ENCODE measurements at regions not wholly inside any gene's neighbourhood (a gene's known extent, or its start where the extent isn't known, plus 50 kb on each side); places are given as distances from the start of the nearest gene placed in this dataset.

DNA sequence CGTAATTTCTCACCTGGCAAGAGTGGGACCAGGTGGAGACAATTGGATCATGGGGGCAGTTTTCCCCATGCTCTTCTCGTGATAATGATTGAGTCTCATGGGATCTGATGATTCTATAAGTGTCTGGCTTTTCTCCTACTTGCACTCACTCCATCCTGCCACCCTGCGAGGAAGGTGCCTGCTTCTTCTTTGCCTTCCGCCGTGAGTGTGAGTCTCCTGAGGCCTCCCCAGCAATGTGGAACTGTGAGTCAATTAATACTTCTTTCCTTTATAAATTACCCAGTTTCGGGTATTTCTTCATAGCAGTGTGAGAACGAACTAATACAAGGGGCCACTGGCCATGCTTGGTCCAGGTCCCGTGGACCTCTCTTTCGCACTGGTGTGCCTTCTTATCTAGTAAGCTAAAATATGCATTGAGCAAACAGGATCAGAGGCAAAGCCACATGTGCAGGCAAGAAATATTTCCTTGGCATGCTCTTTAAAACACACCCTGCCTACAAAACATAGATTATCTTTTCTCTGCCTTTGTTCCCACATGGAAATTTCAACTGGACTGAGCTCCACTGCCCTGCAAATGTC is 821.1 kb downstream of the TRIB2 start:
- Mint-ChIP-seq H3K36me3 (ENCODE audit: insufficient read depth in 1 of 3, low read depth in 3 of 3) (no peaks in the 10 kb centered on the region), H3K4me1 (no peaks in the 10 kb centered on the region), H3K4me3 (no peak overlapping the region), H3K27ac (no peak overlapping the region), H3K9me3 (peaks cover 0 to 2% of the 10 kb centered on the region in 2 experiments; a peak in 2 of 5 replicates), H3K27me3 (ENCODE audit: low read depth) (no peaks in the 10 kb centered on the region)
- DNase-seq: no peak
- Histone ChIP-seq H2AFZ (ENCODE audit: low read length) (no peak overlapping the region), H4K20me1 (ENCODE audit: control insufficient read depth, insufficient read depth, insufficient read length) (no peaks in the 10 kb centered on the region), H2BK20ac (ENCODE audit: low read depth, low read length, poor library complexity, severe bottlenecking) (no peak overlapping the region), H2BK5ac (ENCODE audit: insufficient read length, low read length) (no peak overlapping the region), H3K79me1 (ENCODE audit: insufficient read depth, low read depth, low read length, poor library complexity, severe bottlenecking) (no peaks in the 10 kb centered on the region), H3K23me2 (ENCODE audit: insufficient read length, low read depth, low read length, poor library complexity, severe bottlenecking) (no peaks in the 10 kb centered on the region), H3K9me3 (ENCODE audit: control insufficient read depth, low read depth, low read length) (no peaks in the 10 kb centered on the region), H3K4me1 (ENCODE audit: insufficient read depth, low read length) (no peaks in the 10 kb centered on the region), H4K5ac (ENCODE audit: insufficient read length, low read depth, low read length) (no peak overlapping the region), H2BK120ac (ENCODE audit: low read depth, low read length, poor library complexity, severe bottlenecking) (no peak overlapping the region), H3K27ac (ENCODE audit: insufficient read length, low read depth, low read length) (no peak overlapping the region), H4K91ac (ENCODE audit: insufficient read length, low read depth, low read length) (no peak overlapping the region), H2AK5ac (ENCODE audit: insufficient read length, low read length) (no peak overlapping the region), H3K4ac (ENCODE audit: low read depth, low read length) (no peak overlapping the region), H4K8ac (replicated peaks; ENCODE audit: insufficient read length, low read depth, low read length) (no peak overlapping the region), H3K14ac (ENCODE audit: insufficient read depth, low read length) (no peak overlapping the region), H3K56ac (ENCODE audit: insufficient read length, low read depth, low read length) (no peak overlapping the region), H3K79me2 (ENCODE audit: insufficient read depth, low read length) (no peaks in the 10 kb centered on the region), H3K4me2 (ENCODE audit: insufficient read depth, insufficient read length, low read length) (no peak overlapping the region), H3T11ph (ENCODE audit: low read length) (no peak overlapping the region), H3K27me3 (ENCODE audit: insufficient read depth, low read length) (no peaks in the 10 kb centered on the region), H2BK12ac (ENCODE audit: insufficient read length, low read depth, low read length) (no peak overlapping the region), H3K18ac (ENCODE audit: insufficient read length, low read depth, low read length) (no peak overlapping the region), H2BK15ac (ENCODE audit: low read depth, low read length) (no peak overlapping the region), H3K23ac (ENCODE audit: insufficient read length, low read depth, low read length) (no peak overlapping the region), H3K9ac (ENCODE audit: extremely low read depth, insufficient read length, low read length) (no peak overlapping the region)
- WGBS (ENCODE audit: extremely low coverage, insufficient read length, low lambda C conversion rate): no CpG with 5 or more reads among the region's 9 CpGs
- TF ChIP-seq, protein P1, sequence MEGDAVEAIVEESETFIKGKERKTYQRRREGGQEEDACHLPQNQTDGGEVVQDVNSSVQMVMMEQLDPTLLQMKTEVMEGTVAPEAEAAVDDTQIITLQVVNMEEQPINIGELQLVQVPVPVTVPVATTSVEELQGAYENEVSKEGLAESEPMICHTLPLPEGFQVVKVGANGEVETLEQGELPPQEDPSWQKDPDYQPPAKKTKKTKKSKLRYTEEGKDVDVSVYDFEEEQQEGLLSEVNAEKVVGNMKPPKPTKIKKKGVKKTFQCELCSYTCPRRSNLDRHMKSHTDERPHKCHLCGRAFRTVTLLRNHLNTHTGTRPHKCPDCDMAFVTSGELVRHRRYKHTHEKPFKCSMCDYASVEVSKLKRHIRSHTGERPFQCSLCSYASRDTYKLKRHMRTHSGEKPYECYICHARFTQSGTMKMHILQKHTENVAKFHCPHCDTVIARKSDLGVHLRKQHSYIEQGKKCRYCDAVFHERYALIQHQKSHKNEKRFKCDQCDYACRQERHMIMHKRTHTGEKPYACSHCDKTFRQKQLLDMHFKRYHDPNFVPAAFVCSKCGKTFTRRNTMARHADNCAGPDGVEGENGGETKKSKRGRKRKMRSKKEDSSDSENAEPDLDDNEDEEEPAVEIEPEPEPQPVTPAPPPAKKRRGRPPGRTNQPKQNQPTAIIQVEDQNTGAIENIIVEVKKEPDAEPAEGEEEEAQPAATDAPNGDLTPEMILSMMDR (conservative IDR thresholded peaks at IDR 0.05): no peak
